ENCODE measurements at regions not wholly inside any gene's neighbourhood (a gene's known extent, or its start where the extent isn't known, plus 50 kb on each side); places are given as distances from the start of the nearest gene placed in this dataset.

GRCh38 chr2:196478588-196478987, 160.9 kb upstream of the CCDC150 start:
- ChIA-PET CTCF (no interaction called here), POLR2A (no interaction called here)
- Histone ChIP-seq H3K27ac (ENCODE audit: low read length in 2 of 2) (no peak overlapping the region), H3K27me3 (replicated peaks in 1 of 4; ENCODE audit: control extremely low read depth in 1 of 4, control insufficient read depth in 3 of 4, insufficient read depth in 4 of 4, low read length in 3 of 4) (peaks cover 0 to 7% (median 3%) of the 10 kb centered on the region in 4 experiments), H3K4me3 (ENCODE audit: control extremely low read depth in 1 of 5, extremely low read depth in 1 of 5, insufficient read depth in 1 of 5, low read depth in 2 of 5, low read length in 4 of 5) (no peak overlapping the region), H3K4me1 (ENCODE audit: control insufficient read depth in 2 of 2, insufficient read depth in 2 of 2, low read length in 2 of 2) (no peaks in the 10 kb centered on the region), H4K20me1 (ENCODE audit: control insufficient read depth, insufficient read depth, low read length, poor library complexity, severe bottlenecking) (no peaks in the 10 kb centered on the region), H3K4me2 (replicated peaks; ENCODE audit: low read depth, low read length, poor library complexity, severe bottlenecking) (no peak overlapping the region), H2AFZ (ENCODE audit: insufficient read depth, low read depth, low read length, poor library complexity, severe bottlenecking) (no peak overlapping the region), H3K9ac (ENCODE audit: low read length) (no peak overlapping the region), H3K79me2 (ENCODE audit: control insufficient read depth, insufficient read depth, low read length) (no peaks in the 10 kb centered on the region), H3K9me3 (ENCODE audit: control extremely low read depth in 1 of 3, control insufficient read depth in 2 of 3, insufficient read depth in 1 of 3, low read length in 2 of 3) (no peaks in the 10 kb centered on the region), H3K36me3 (replicated peaks in 1 of 2; ENCODE audit: control extremely low read depth in 1 of 2, control insufficient read depth in 1 of 2, extremely low read depth in 1 of 2, insufficient read depth in 2 of 2, low read length in 1 of 2) (no peaks in the 10 kb centered on the region)
- H3K27ac Mint-ChIP-seq, result no peak overlapping the region
- intact Hi-C loops (cut with micrococcal nuclease), result no loop called here
- H3K4me1 Mint-ChIP-seq, result no peaks in the 10 kb centered on the region
- no peak overlapping the region for H3K4me3 Mint-ChIP-seq
- WGBS (ENCODE audit: insufficient coverage), result 100% methylated on average over 1 of the region's 2 CpGs
- H3K9me3 Mint-ChIP-seq (ENCODE audit: insufficient read depth), result no peaks in the 10 kb centered on the region
- ATAC-seq (ENCODE audit: low read depth) (no peak), DNase-seq (no peak)
- H3K27me3 Mint-ChIP-seq, result peaks cover 30% of the 10 kb centered on the region
- no peak for TF ChIP-seq CTCF (IDR thresholded peaks at IDR 0.05)
- TF ChIP-seq EZH2 (IDR thresholded peaks at IDR 0.05; ENCODE audit: borderline replicate concordance, insufficient read depth, low read depth, low read length, poor library complexity, severe bottlenecking), result no peak

- no peaks in the 10 kb centered on the region for H3K79me2 ChIP-seq (ENCODE audit: control insufficient read depth, insufficient read depth, low read length)
- CTCF ChIA-PET, result no interaction called here
These were observed 160.2 kb upstream of the CCDC150 start for GRCh38 chr2:196479350-196479749.

More at GRCh38 chr2:196479350-196479749, 160.2 kb upstream of the CCDC150 start:
- Histone ChIP-seq H3K4me1 (ENCODE audit: control insufficient read depth in 2 of 2, insufficient read depth in 2 of 2, low read length in 2 of 2) (no peaks in the 10 kb centered on the region), H3K9ac (ENCODE audit: low read length) (no peak overlapping the region), H3K4me3 (ENCODE audit: control extremely low read depth in 1 of 5, extremely low read depth in 1 of 5, insufficient read depth in 1 of 5, low read depth in 2 of 5, low read length in 4 of 5) (no peak overlapping the region), H3K4me2 (replicated peaks; ENCODE audit: low read depth, low read length, poor library complexity, severe bottlenecking) (no peak overlapping the region), H4K20me1 (ENCODE audit: control insufficient read depth, insufficient read depth, low read length, poor library complexity, severe bottlenecking) (no peaks in the 10 kb centered on the region), H3K36me3 (replicated peaks in 1 of 2; ENCODE audit: control extremely low read depth in 1 of 2, control insufficient read depth in 1 of 2, extremely low read depth in 1 of 2, insufficient read depth in 2 of 2, low read length in 1 of 2) (no peaks in the 10 kb centered on the region), H3K27ac (ENCODE audit: low read length in 2 of 2) (no peak overlapping the region), H2AFZ (ENCODE audit: insufficient read depth, low read depth, low read length, poor library complexity, severe bottlenecking) (no peak overlapping the region), H3K27me3 (replicated peaks in 1 of 4; ENCODE audit: control extremely low read depth in 1 of 4, control insufficient read depth in 3 of 4, insufficient read depth in 4 of 4, low read length in 3 of 4) (peaks cover 0 to 7% (median 3%) of the 10 kb centered on the region in 4 experiments), H3K9me3 (ENCODE audit: control extremely low read depth in 1 of 3, control insufficient read depth in 2 of 3, insufficient read depth in 1 of 3, low read length in 2 of 3) (no peaks in the 10 kb centered on the region)
- intact Hi-C loops (cut with micrococcal nuclease), result no loop called here
- Mint-ChIP-seq H3K4me3 (no peak overlapping the region), H3K27me3 (peaks cover 30% of the 10 kb centered on the region), H3K4me1 (no peaks in the 10 kb centered on the region), H3K27ac (no peak overlapping the region), H3K9me3 (ENCODE audit: insufficient read depth) (no peaks in the 10 kb centered on the region)
- no peak for ATAC-seq (ENCODE audit: low read depth)
- POLR2A ChIA-PET, result no interaction called here
- TF ChIP-seq EZH2 (IDR thresholded peaks at IDR 0.05; ENCODE audit: borderline replicate concordance, insufficient read depth, low read depth, low read length, poor library complexity, severe bottlenecking), result no peak
- TF ChIP-seq CTCF (IDR thresholded peaks at IDR 0.05), result no peak
- DNase-seq, result no peak
